ENCODE measurements at regions not wholly inside any gene's neighbourhood (a gene's known extent, or its start where the extent isn't known, plus 50 kb on each side); places are given as distances from the start of the nearest gene placed in this dataset.

GRCh38 chr12:77682488-77682887 is 148.2 kb upstream of the NAV3 start:
- Histone ChIP-seq H3K36me3 (ENCODE audit: control insufficient read depth, insufficient read depth, low read length) (no peaks in the 10 kb centered on the region), H3K27me3 (ENCODE audit: control insufficient read depth, insufficient read depth, low read length) (no peaks in the 10 kb centered on the region), H3K9me3 (ENCODE audit: control insufficient read depth, insufficient read depth, low read length) (no peaks in the 10 kb centered on the region), H3K27ac (ENCODE audit: low read length) (no peak overlapping the region), H3K4me3 (ENCODE audit: low read length) (no peak overlapping the region), H3K4me1 (ENCODE audit: control insufficient read depth, insufficient read depth, low read length) (no peaks in the 10 kb centered on the region)
- no peak for DNase-seq (ENCODE audit: low read depth, low spot score)

- DNase-seq (ENCODE audit: low read depth, low spot score) = no peak
- Histone ChIP-seq H3K4me1 (ENCODE audit: control insufficient read depth, insufficient read depth, low read length) (no peaks in the 10 kb centered on the region), H3K4me3 (ENCODE audit: low read length) (no peak overlapping the region), H3K27ac (ENCODE audit: low read length) (no peak overlapping the region), H3K9me3 (ENCODE audit: control insufficient read depth, insufficient read depth, low read length) (no peaks in the 10 kb centered on the region), H3K27me3 (ENCODE audit: control insufficient read depth, insufficient read depth, low read length) (no peaks in the 10 kb centered on the region), H3K36me3 (ENCODE audit: control insufficient read depth, insufficient read depth, low read length) (no peaks in the 10 kb centered on the region)
- WGBS (ENCODE audit: insufficient coverage, insufficient read length) = no CpG with 5 or more reads among the region's 2 CpGs
Observed at GRCh38 chr12:77681726-77682125, 149.0 kb upstream of the NAV3 start.

- no peaks in the 10 kb centered on the region for H3K4me1 ChIP-seq (ENCODE audit: control insufficient read depth, insufficient read depth, low read length)
- WGBS (ENCODE audit: insufficient coverage, insufficient read length) = no CpG with 5 or more reads among the region's 8 CpGs
- H3K9me3 ChIP-seq (ENCODE audit: control insufficient read depth, insufficient read depth, low read length) = no peaks in the 10 kb centered on the region
- no peak overlapping the region for H3K4me3 ChIP-seq (ENCODE audit: low read length)
- no peak for DNase-seq (ENCODE audit: low read depth, low spot score)
- H3K36me3 ChIP-seq (ENCODE audit: control insufficient read depth, insufficient read depth, low read length) = no peaks in the 10 kb centered on the region
- H3K27ac ChIP-seq (ENCODE audit: low read length) = no peak overlapping the region
- H3K27me3 ChIP-seq (ENCODE audit: control insufficient read depth, insufficient read depth, low read length) = no peaks in the 10 kb centered on the region
Observed at GRCh38 chr12:77679686-77680085, 151.0 kb upstream of the NAV3 start.

- no CpG with 5 or more reads among the region's 1 CpG for WGBS (ENCODE audit: insufficient coverage, insufficient read length)
- Histone ChIP-seq H3K4me3 (ENCODE audit: low read length) (no peak overlapping the region), H3K9me3 (ENCODE audit: control insufficient read depth, insufficient read depth, low read length) (no peaks in the 10 kb centered on the region), H3K27ac (ENCODE audit: low read length) (no peak overlapping the region), H3K27me3 (ENCODE audit: control insufficient read depth, insufficient read depth, low read length) (no peaks in the 10 kb centered on the region), H3K4me1 (ENCODE audit: control insufficient read depth, insufficient read depth, low read length) (no peaks in the 10 kb centered on the region), H3K36me3 (ENCODE audit: control insufficient read depth, insufficient read depth, low read length) (no peaks in the 10 kb centered on the region)
- no peak for DNase-seq (ENCODE audit: low read depth, low spot score)
Observed at GRCh38 chr12:77678621-77679020, 152.1 kb upstream of the NAV3 start.

GRCh38 chr12:77667101-77667500 is 163.6 kb upstream of the NAV3 start:
- Histone ChIP-seq H3K27ac (ENCODE audit: low read length) (no peak overlapping the region), H3K36me3 (ENCODE audit: control insufficient read depth, insufficient read depth, low read length) (no peaks in the 10 kb centered on the region), H3K4me1 (ENCODE audit: control insufficient read depth, insufficient read depth, low read length) (no peaks in the 10 kb centered on the region), H3K27me3 (ENCODE audit: control insufficient read depth, insufficient read depth, low read length) (no peaks in the 10 kb centered on the region), H3K9me3 (ENCODE audit: control insufficient read depth, insufficient read depth, low read length) (no peaks in the 10 kb centered on the region), H3K4me3 (ENCODE audit: low read length) (no peak overlapping the region)
- no peak for DNase-seq (ENCODE audit: low read depth, low spot score)
- no CpG with 5 or more reads among the region's 6 CpGs for WGBS (ENCODE audit: insufficient coverage, insufficient read length)

GRCh38 chr12:77648716-77649115 is 182.0 kb upstream of the NAV3 start:
- H3K4me3 ChIP-seq (ENCODE audit: low read length) = no peak overlapping the region
- no peak overlapping the region for H3K27ac ChIP-seq (ENCODE audit: low read length)
- no peaks in the 10 kb centered on the region for H3K36me3 ChIP-seq (ENCODE audit: control insufficient read depth, insufficient read depth, low read length)
- H3K27me3 ChIP-seq (ENCODE audit: control insufficient read depth, insufficient read depth, low read length) = no peaks in the 10 kb centered on the region
- no peak for DNase-seq (ENCODE audit: low read depth, low spot score)
- H3K4me1 ChIP-seq (ENCODE audit: control insufficient read depth, insufficient read depth, low read length) = peaks cover 3% of the 10 kb centered on the region; the same call in 1 of the 2 replicates
- H3K9me3 ChIP-seq (ENCODE audit: control insufficient read depth, insufficient read depth, low read length) = no peaks in the 10 kb centered on the region

GRCh38 chr12:77645966-77646598 is 184.6 kb upstream of the NAV3 start:
- Histone ChIP-seq H3K27me3 (ENCODE audit: control insufficient read depth, insufficient read depth, low read length) (no peaks in the 10 kb centered on the region), H3K4me1 (ENCODE audit: control insufficient read depth, insufficient read depth, low read length) (peaks cover 4% of the 10 kb centered on the region; the same call in 1 of the 2 replicates), H3K4me3 (ENCODE audit: low read length) (no peak overlapping the region), H3K36me3 (ENCODE audit: control insufficient read depth, insufficient read depth, low read length) (no peaks in the 10 kb centered on the region), H3K27ac (ENCODE audit: low read length) (no peak overlapping the region), H3K9me3 (ENCODE audit: control insufficient read depth, insufficient read depth, low read length) (no peaks in the 10 kb centered on the region)
- no CpG with 5 or more reads among the region's 5 CpGs for WGBS (ENCODE audit: insufficient coverage, insufficient read length)
- peak; percentile 45 for DNase-seq (ENCODE audit: low read depth, low spot score)

GRCh38 chr12:77644915-77645605 is 185.6 kb upstream of the NAV3 start:
- Histone ChIP-seq H3K27me3 (ENCODE audit: control insufficient read depth, insufficient read depth, low read length) (no peaks in the 10 kb centered on the region), H3K9me3 (ENCODE audit: control insufficient read depth, insufficient read depth, low read length) (no peaks in the 10 kb centered on the region), H3K36me3 (ENCODE audit: control insufficient read depth, insufficient read depth, low read length) (no peaks in the 10 kb centered on the region), H3K4me3 (ENCODE audit: low read length) (no peak overlapping the region), H3K4me1 (ENCODE audit: control insufficient read depth, insufficient read depth, low read length) (peaks cover 4% of the 10 kb centered on the region; the same call in 1 of the 2 replicates), H3K27ac (ENCODE audit: low read length) (no peak overlapping the region)
- no CpG with 5 or more reads among the region's 3 CpGs for WGBS (ENCODE audit: insufficient coverage, insufficient read length)
- peak; percentile 13 for DNase-seq (ENCODE audit: low read depth, low spot score)

- no CpG with 5 or more reads among the region's 3 CpGs for whole genome bisulfite sequencing (ENCODE audit: insufficient coverage, insufficient read length)
- DNase-seq (ENCODE audit: low read depth, low spot score) = no peak
- peaks cover 4% of the 10 kb centered on the region; the same call in 1 of the 2 replicates for H3K4me1 ChIP-seq (ENCODE audit: control insufficient read depth, insufficient read depth, low read length)
Observed at GRCh38 chr12:77642246-77642645, 188.4 kb upstream of the NAV3 start.

GRCh38 chr12:77640356-77640755 is 190.3 kb upstream of the NAV3 start:
- no peak for DNase-seq (ENCODE audit: low read depth, low spot score)
- no peaks in the 10 kb centered on the region for H3K27me3 ChIP-seq (ENCODE audit: control insufficient read depth, insufficient read depth, low read length)

More at GRCh38 chr12:77642246-77642645, 188.4 kb upstream of the NAV3 start:
- Histone ChIP-seq H3K36me3 (ENCODE audit: control insufficient read depth, insufficient read depth, low read length) (no peaks in the 10 kb centered on the region), H3K4me3 (ENCODE audit: low read length) (no peak overlapping the region), H3K9me3 (ENCODE audit: control insufficient read depth, insufficient read depth, low read length) (no peaks in the 10 kb centered on the region), H3K27ac (ENCODE audit: low read length) (no peak overlapping the region), H3K27me3 (ENCODE audit: control insufficient read depth, insufficient read depth, low read length) (no peaks in the 10 kb centered on the region)

More at GRCh38 chr12:77640356-77640755, 190.3 kb upstream of the NAV3 start:
- peaks cover 2% of the 10 kb centered on the region; the same call in 1 of the 2 replicates for H3K4me1 ChIP-seq (ENCODE audit: control insufficient read depth, insufficient read depth, low read length)
- H3K9me3 ChIP-seq (ENCODE audit: control insufficient read depth, insufficient read depth, low read length) = no peaks in the 10 kb centered on the region
- H3K4me3 ChIP-seq (ENCODE audit: low read length) = no peak overlapping the region
- no peak overlapping the region for H3K27ac ChIP-seq (ENCODE audit: low read length)
- no peaks in the 10 kb centered on the region for H3K36me3 ChIP-seq (ENCODE audit: control insufficient read depth, insufficient read depth, low read length)
